WTC11 (cell line): ENCODE measurements at regions not wholly inside any gene's neighbourhood (a gene's known extent, or its start where the extent isn't known, plus 50 kb on each side); places are given as distances from the start of the nearest gene placed in this dataset.
"Not testable (repeated sequence)": the region's sequence is repeated elsewhere in the genome, so short reads cannot be mapped to it uniquely, and the experiment has no call there.

Source experiments
- ATAC-seq: fragments of 200-7000 bp; cut with Tn5 transposase; 2 replicates; pipeline ENCODE4 v1.10.0; 2021; ENCODE audit warnings: mild to moderate bottlenecking, moderate library complexity
- CTCF ChIA-PET: fragments of 300-600 bp; sonication (Branson Sonifier 250); formaldehyde crosslinking; loops from one replicate; lab custom pipeline; 2021; ENCODE audit warnings: antibody characterized with exemption; lab: Charles Lee
- POLR2A ChIA-PET: fragments of 350-600 bp; sonication (Branson Sonifier 250); formaldehyde crosslinking; loops from one replicate; lab custom pipeline; 2021; ENCODE audit warnings: antibody characterized with exemption; lab: Charles Lee
- DNase-seq: peaks from one replicate; pipeline ENCODE4 v3.0.0; 2021; ENCODE audit warnings: low spot score
- H3K27ac Mint-ChIP-seq: 2 replicates; pipeline ENCODE4 v1.8.0; 2021; ENCODE audit warnings: mixed read lengths
- H3K27me3 Mint-ChIP-seq: 2 replicates; pipeline ENCODE4 v1.8.0; 2021; ENCODE audit warnings: low read depth, mild to moderate bottlenecking, moderate library complexity, mixed read lengths
- H3K36me3 Mint-ChIP-seq: 2 replicates; pipeline ENCODE4 v1.8.0; 2021; ENCODE audit warnings: mixed read lengths
- H3K4me1 Mint-ChIP-seq: 2 replicates; pipeline ENCODE4 v1.8.0; 2022; ENCODE audit warnings: mixed read lengths
- H3K4me3 Mint-ChIP-seq: 2 replicates; pipeline ENCODE4 v1.8.0; 2021; ENCODE audit warnings: mild to moderate bottlenecking, moderate library complexity, mixed read lengths
- H3K9me3 Mint-ChIP-seq: 2 replicates; pipeline ENCODE4 v1.8.0; 2021; ENCODE audit warnings: mixed read lengths
- IRF1 ChIP-seq: sonication (generic); formaldehyde crosslinking; IDR thresholded peaks from 2 replicates; pipeline ENCODE4 v1.8.0; 2023; ENCODE audit warnings: missing genetic modification reagents
- NR3C1 ChIP-seq: sonication (generic); formaldehyde crosslinking; conservative IDR thresholded peaks from 2 replicates; pipeline ENCODE4 v1.8.1; 2023; ENCODE audit warnings: low read depth, mild to moderate bottlenecking, missing genetic modification reagents
- PRDM15 ChIP-seq: sonication (generic); formaldehyde crosslinking; IDR thresholded peaks from 2 replicates; pipeline ENCODE4 v1.8.0; 2022; ENCODE audit warnings: missing genetic modification reagents
- RELA ChIP-seq: sonication (generic); formaldehyde crosslinking; IDR thresholded peaks from 2 replicates; pipeline ENCODE4 v1.8.1; 2022; ENCODE audit warnings: missing genetic modification reagents, mild to moderate bottlenecking, borderline replicate concordance

- H3K9me3 Mint-ChIP-seq: peaks cover 78% of the 10 kb centered on the region
- H3K4me3 Mint-ChIP-seq, ATAC-seq, H3K27ac Mint-ChIP-seq, POLR2A ChIA-PET, DNase-seq, H3K4me1 Mint-ChIP-seq, CTCF ChIA-PET: not testable (repeated sequence)
- H3K27me3 Mint-ChIP-seq: peaks cover 41% of the 10 kb centered on the region
- H3K36me3 Mint-ChIP-seq: peaks cover 51% of the 10 kb centered on the region
Observed at GRCh38 chr11:63313198-63313597, 56.4 kb upstream of the SLC22A9 start.

- H3K36me3 Mint-ChIP-seq: no peaks in the 10 kb centered on the region
- POLR2A ChIA-PET: no interaction called here
Observed at GRCh38 chr11:63298258-63298657, 54.9 kb upstream of the SLC22A25 start.

More at GRCh38 chr11:63298258-63298657, 54.9 kb upstream of the SLC22A25 start:
- CTCF ChIA-PET: no interaction called here
- Mint-ChIP-seq H3K27ac (no peak overlapping the region), H3K9me3 (peaks cover 14% of the 10 kb centered on the region), H3K4me3 (no peak overlapping the region), H3K4me1 (no peaks in the 10 kb centered on the region), H3K27me3 (no peaks in the 10 kb centered on the region; the same call in none of the 2 replicates)
- no peak for TF ChIP-seq NR3C1 (CRISPR knock-in tag)
- TF ChIP-seq PRDM15 (CRISPR knock-in tag): no peak
- TF ChIP-seq IRF1 (CRISPR knock-in tag): no peak
- no peak for TF ChIP-seq RELA (CRISPR knock-in tag)
- DNase-seq: no peak
- no peak for ATAC-seq
